ENCODE measurements at regions not wholly inside any gene's neighbourhood (a gene's known extent, or its start where the extent isn't known, plus 50 kb on each side); places are given as distances from the start of the nearest gene placed in this dataset.

- peak; percentile 65 for DNase-seq (ENCODE audit: low spot score)
Measured at GRCh38 chr1:182193908-182194550, 132.5 kb upstream of the ZNF648 start.

DNA sequence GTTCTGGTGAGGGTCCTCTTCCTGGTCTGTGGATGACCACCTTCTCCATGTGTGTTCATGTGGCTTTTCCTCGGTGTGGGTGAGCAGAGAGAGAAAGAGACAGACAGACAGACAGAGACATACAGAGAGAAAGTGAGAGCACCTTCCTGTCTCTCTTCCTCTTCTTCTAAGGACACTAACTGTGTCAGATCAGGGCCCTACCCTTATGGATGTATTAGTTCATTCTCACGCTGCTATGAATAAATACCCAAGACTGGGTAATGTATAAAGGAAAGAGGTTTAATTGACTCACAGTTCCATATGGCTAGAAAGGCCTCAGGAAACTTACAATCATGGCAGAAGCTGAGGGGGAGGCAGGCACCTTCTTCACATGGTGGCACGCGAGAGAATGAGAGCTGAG is 131.5 kb upstream of the ZNF648 start:
- no peak for DNase-seq (ENCODE audit: low spot score)

DNA sequence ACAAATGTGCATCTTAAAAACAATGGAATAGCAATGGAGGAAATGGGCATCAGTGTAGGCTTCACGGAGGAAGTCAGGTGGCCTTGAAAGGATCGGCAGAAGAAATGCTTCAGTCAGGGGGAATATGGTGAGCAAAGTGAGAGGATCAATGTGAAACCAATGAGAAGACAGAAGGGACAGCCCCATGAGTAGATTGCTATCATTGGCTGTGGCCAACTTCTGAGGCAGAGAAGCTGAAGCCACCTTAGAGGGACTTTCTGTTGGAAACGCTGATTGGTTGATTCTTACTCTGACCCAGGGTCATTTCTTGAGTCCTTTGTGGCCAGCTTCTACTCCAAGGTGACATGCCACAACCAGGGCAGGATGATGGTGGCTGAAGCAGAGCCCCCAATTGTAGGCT is 130.7 kb upstream of the ZNF648 start:
- no peak for DNase-seq (ENCODE audit: low spot score)

GRCh38 chr1:182191381-182192115 is 130.0 kb upstream of the ZNF648 start:
- DNase-seq (ENCODE audit: low spot score), result no peak

DNA sequence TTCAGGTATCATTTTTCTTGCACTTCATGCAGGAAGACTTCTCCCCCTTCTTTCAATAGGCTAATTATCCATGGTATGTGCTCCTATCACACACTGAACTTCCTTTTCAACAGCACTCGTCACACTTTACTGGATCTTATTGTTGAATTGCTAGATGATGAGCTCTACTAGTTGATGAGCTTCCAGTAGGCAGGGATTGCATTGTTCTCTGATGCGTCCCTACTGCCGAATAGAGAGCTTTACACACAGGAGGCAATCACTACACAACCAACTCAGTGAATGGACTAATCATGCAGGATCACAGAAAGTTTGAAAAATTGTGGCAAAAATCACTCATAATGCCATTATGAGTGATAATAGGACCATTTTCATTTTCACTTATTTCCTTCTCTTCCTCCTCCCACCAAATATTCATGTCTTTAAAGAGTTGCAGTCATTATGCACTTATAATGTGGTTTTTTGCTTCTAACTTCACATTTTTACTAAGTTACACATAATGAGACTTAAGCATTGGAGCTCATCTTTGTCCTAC is 128.1 kb upstream of the ZNF648 start:
- DNase-seq (ENCODE audit: low spot score), result no peak

DNA sequence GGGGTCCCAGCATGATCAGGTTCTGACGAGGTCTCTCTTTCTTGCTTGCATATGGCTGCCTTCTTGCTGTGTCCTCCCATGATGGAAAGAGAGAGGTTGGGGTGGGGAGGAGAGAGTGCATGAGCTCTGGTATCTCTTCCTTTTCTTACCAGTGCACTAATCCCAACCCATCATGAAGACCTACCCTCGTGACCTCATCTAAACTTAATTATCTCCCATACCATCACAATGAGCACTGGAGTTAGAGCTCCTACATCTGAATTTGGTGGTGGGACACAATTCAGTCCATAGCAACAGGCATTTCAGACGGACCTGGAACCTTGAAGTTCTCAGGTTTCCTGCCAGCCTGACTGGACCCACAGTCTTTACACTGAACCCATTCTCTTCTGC is 125.2 kb upstream of the ZNF648 start:
- no peak for DNase-seq (ENCODE audit: low spot score)

DNA sequence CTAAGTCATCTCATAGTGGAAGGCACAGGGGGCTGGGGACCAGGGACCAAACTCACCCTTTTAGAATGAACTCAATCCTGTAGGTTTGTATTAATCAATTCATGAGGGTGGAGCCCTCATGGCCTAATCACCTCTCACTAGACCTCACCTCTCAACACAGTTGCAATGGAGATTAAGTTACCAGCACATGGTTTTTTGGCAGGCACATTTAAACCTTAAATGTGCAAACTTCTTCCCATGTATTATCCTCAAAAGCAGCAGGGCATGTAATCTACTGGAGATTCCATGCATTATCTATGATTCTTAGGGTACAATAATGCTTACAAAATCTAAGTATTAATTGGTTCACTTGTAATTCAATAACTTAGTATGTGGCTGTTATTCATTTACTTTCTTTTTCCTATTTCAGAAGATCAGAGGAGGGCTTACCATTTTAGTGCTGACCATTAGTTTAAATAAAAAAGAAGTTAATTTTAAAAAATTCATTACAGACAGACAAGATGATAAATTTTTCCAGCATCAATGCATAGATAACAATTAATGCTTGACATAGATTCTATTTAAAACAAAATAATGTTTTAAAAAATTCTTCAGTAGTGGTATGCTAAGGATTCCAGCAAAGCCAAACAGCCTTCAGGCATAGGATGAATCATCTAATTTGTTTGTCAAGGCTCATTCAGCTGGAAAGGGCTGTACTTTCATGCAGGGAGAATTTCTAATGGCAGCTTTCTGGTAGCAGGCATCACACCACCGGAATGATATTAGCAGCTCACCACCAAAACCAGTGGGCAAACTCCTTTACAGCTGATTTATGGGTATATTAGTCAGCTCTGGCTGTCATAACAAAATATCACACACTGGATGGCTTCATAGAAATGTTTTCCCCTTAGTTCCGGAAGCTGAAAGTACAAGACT is 124.6 kb upstream of the ZNF648 start:
- DNase-seq (ENCODE audit: low spot score), result peak; percentile 56

- DNase-seq (ENCODE audit: low spot score), result no peak
Measured at GRCh38 chr1:182185136-182185535, 123.6 kb upstream of the ZNF648 start.

DNA sequence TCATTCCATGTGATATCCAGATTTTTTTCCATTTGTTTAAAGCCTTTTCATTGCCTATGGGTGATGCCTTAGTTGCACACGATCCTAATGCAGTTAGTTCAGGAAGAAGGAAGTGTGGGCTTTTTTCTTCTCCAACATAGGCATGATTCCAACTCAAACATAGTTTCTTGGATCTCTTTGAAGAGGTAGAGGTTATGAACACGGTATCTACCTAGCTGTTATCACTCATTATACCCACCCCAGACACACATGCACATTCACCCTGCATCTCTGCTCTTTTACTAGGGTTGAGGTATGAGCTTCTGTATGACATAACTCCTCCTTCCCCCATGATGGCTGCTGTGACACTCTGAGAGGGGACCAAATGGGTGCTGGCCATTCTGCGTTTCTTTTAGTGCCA is 122.1 kb upstream of the ZNF648 start:
- no peak for DNase-seq (ENCODE audit: low spot score)

- DNase-seq (ENCODE audit: low spot score), result no peak
Measured at GRCh38 chr1:182182311-182182710, 120.8 kb upstream of the ZNF648 start.

DNA sequence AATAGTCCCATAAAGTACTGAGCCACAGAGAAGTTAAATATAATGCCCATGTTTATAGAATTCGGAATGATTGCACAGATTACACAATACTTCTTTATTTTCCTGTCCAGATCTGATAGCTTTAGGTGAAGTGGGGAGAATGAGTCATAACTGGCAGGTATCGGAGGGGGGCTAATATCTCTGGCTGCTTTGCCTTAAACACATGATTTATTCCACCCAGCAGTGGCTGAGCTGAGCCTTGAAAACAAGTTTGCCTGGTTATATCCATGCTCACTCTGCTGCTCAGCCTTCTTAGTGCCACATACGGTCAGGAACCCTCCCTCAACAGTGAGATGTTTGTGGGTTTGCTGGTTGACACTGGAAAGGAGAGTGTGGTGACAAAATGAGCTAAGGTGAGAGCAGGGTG is 119.7 kb upstream of the ZNF648 start:
- DNase-seq (ENCODE audit: low spot score), result no peak

GRCh38 chr1:182175361-182175931 is 113.9 kb upstream of the ZNF648 start:
- DNase-seq (ENCODE audit: low spot score), result no peak

DNA sequence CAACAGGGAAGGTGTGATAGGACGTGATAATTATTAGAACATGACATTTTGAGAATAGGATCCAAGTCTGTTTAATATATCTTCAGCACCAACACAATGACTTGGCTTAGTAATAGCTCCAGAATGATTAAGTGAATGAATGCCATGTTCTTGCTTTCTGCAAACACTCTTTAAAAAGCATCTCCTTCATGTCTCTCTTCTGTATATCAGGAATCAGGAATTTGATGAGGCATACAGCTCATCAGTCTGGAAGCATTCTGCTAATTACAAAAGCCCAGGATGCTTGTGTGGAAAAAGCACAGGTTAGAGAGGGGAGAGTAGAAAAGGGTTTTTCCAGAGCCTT is 113.0 kb upstream of the ZNF648 start:
- no peak for DNase-seq (ENCODE audit: low spot score)

DNA sequence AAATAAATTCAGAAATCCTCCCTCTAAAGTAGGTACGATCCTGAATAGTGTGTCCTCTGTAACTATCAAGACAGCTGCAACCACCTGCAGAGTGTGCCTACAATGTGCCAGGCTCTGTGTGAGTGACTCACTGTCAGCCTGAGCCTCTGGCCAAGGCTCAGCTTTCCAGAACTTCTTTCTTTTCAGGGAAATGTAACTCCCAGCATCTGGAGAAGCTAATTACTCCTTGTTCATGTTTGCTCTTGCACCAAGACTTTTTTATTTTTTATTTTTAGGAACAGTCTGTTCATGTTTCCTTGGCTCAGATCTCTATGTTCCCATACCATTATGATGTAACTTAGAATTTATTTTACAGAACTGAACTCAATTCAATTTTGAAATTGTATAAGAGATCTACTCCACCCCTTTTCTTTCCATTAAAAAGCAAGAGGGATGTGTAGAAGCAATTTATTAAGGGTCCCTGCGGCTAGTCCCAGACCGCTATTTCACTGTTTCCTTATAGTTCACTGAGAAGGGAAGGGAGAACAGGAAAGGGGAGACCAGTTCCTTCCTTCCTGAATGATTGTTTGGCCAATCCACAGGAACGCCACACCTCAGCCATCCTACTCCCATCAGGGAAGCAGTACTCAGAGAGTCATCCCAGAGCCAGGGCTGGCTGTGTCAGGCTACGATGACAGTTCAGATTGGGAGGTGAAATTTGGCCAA is 112.4 kb upstream of the ZNF648 start:
- no peak for DNase-seq (ENCODE audit: low spot score)

- no peak for DNase-seq (ENCODE audit: low spot score)
Measured at GRCh38 chr1:182172699-182173098, 111.2 kb upstream of the ZNF648 start.

DNA sequence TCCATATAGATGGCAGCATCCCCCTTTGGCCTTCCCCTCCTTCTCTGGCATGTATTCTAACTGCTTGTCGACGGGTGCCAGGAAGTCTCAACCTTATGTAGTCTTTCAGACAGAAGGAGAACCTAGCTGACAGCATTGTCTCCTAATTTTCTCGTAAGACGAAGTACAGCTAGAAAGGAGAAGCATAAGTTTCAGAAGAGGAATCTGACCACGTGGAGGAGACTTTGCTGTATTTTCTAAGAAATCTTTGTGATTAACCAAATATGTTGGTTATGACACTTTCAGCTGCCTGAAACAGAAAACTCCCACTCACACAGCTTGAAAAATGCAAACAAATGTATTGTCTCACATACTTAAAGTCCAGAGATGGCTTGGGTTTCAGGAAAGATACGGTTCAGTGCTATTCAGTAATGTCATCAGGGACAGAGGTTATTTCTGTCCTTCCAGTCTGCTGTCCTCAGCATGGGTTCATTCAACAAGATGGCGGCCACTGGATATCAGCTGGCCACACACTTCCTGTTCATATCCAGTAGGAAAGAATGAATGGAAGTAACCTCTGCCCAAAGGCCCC is 109.5 kb upstream of the ZNF648 start:
- DNase-seq (ENCODE audit: low spot score), result no peak

- DNase-seq (ENCODE audit: low spot score), result no peak
Measured at GRCh38 chr1:182169203-182169602, 107.7 kb upstream of the ZNF648 start.

DNA sequence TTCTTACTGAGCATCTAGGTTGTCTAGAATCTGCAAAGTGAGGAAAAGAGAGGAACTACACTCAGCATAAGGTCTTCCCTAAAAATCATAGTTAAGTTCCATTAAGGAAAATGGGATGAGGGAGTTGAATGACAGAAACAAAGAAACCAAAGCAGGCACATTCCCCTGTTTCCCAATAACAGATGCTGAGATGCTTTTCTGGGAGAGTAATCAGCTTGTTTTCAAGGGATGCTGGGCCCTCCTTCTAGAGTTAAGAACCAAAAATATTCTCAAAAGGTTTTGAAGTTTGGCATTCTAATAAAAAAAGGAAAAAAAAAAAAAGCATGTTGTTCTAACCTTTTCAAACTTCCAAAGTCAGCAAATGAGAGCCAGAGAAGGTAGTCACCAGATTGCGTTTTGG is 105.2 kb upstream of the ZNF648 start:
- DNase-seq (ENCODE audit: low spot score), result no peak

- no peak for DNase-seq (ENCODE audit: low spot score)
Measured at GRCh38 chr1:182166321-182166720, 104.8 kb upstream of the ZNF648 start.

GRCh38 chr1:182164273-182164672 is 102.8 kb upstream of the ZNF648 start:
- DNase-seq (ENCODE audit: low spot score), result no peak

DNA sequence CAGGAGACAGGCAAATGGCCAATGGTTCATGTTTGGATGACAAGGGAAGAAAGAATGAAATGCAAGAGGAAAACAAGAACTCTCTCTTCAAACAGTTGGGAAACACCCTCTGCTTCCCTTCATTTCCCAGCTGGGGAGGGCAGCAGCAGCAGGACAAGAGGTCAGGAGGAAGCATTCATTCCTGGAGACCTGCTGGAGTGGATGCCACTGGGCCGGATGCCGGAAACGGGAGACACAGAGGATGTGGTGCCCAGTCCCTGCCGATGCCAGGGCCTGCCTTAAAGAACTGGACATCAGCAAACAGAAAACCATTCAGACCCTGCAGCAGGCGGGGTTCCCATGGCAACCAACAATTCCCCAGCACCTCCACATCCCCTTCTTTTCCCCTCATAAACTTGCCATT is 102.3 kb upstream of the ZNF648 start:
- DNase-seq (ENCODE audit: low spot score), result peak; percentile 36

Measured in AG08396 (cell line).